OCI-LY1 (cell line): ENCODE measurements at regions not wholly inside any gene's neighbourhood (a gene's known extent, or its start where the extent isn't known, plus 50 kb on each side); places are given as distances from the start of the nearest gene placed in this dataset.

ENCODE experiments used
- H2AFZ ChIP-seq: fragments of 200-600 bp; sonication (generic), shearing (Covaris generic); 2 replicates; pipeline ENCODE4 v1.6.0; 2014; ENCODE audit warnings: antibody characterized with exemption, mild to moderate bottlenecking, low read length
- H3F3A ChIP-seq: fragments of 200-600 bp; sonication (generic), shearing (Covaris generic); 2 replicates; pipeline ENCODE4 v1.6.0; 2014; ENCODE audit warnings: mild to moderate bottlenecking, antibody characterized with exemption, low read length, moderate library complexity; ENCODE audit not compliant: insufficient read depth
- H3K27ac ChIP-seq: fragments of 200-600 bp; sonication (generic); 2 replicates; pipeline ENCODE4 v1.5.1; 2014; ENCODE audit warnings: low read length, mixed run types, mild to moderate bottlenecking, low read depth; ENCODE audit not compliant: poor library complexity, severe bottlenecking
- H3K27me3 ChIP-seq: fragments of 200-600 bp; sonication (generic); 2 replicates; pipeline ENCODE4 v1.6.0; 2014; ENCODE audit warnings: antibody characterized with exemption, mild to moderate bottlenecking, low read length, moderate library complexity; ENCODE audit not compliant: insufficient read depth
- H3K36me3 ChIP-seq: fragments of 200-600 bp; sonication (generic); 2 replicates; pipeline ENCODE4 v1.6.1; 2014; ENCODE audit warnings: mild to moderate bottlenecking, antibody characterized with exemption, low read length, moderate library complexity, mixed read lengths; ENCODE audit not compliant: insufficient read depth
- H3K4me1 ChIP-seq: fragments of 200-600 bp; sonication (generic); 2 replicates; pipeline ENCODE4 v1.5.1; 2014; ENCODE audit warnings: mild to moderate bottlenecking, low read length, moderate library complexity; ENCODE audit not compliant: insufficient read depth, severe bottlenecking
- H3K4me2 ChIP-seq: fragments of 200-600 bp; sonication (generic), shearing (Covaris generic); 2 replicates; pipeline ENCODE4 v1.6.1; 2014; ENCODE audit warnings: low read length
- H3K4me3 ChIP-seq: fragments of 200-600 bp; sonication (generic); 2 replicates; pipeline ENCODE4 v1.5.1; 2014; ENCODE audit warnings: low read length, low read depth, mild to moderate bottlenecking, mixed read lengths; ENCODE audit not compliant: poor library complexity, severe bottlenecking
- H3K79me2 ChIP-seq: fragments of 200-600 bp; shearing (Covaris generic); 2 replicates; pipeline ENCODE4 v1.6.1; 2016; ENCODE audit warnings: mixed run types, low read length, mixed read lengths; ENCODE audit not compliant: insufficient read depth
- H3K9ac ChIP-seq: fragments of 200-600 bp; sonication (generic), shearing (Covaris generic); 2 replicates; pipeline ENCODE4 v1.6.1; 2014; ENCODE audit warnings: mild to moderate bottlenecking, low read length, mixed read lengths
- H3K9me2 ChIP-seq: fragments of 200-600 bp; sonication (generic), shearing (Covaris generic); 2 replicates; pipeline ENCODE4 v1.6.1; 2014; ENCODE audit warnings: low read depth, mild to moderate bottlenecking, low read length, mixed read lengths
- H3K9me3 ChIP-seq: fragments of 200-600 bp; shearing (Covaris generic); 2 replicates; pipeline ENCODE4 v1.6.1; 2014; ENCODE audit warnings: low read length, mixed read lengths
- H4K20me1 ChIP-seq: fragments of 200-600 bp; sonication (generic), shearing (Covaris generic); 2 replicates; pipeline ENCODE4 v1.6.0; 2016; ENCODE audit warnings: mild to moderate bottlenecking, low read length; ENCODE audit not compliant: insufficient read depth
- EZH2 ChIP-seq: fragments of 200-600 bp; sonication (generic), shearing (Covaris generic); IDR thresholded peaks from 2 replicates; pipeline ENCODE4 v1.8.0; 2017; ENCODE audit warnings: borderline replicate concordance, mixed run types, mild to moderate bottlenecking, antibody characterized with exemption, low read length, moderate library complexity, mixed read lengths
- TF ChIP-seq, protein P1 (sequence below): fragments of 200-600 bp; sonication (generic), shearing (Covaris generic); IDR thresholded peaks from 2 replicates; pipeline ENCODE4 v1.5.1; 2017; ENCODE audit warnings: mild to moderate bottlenecking, antibody characterized with exemption, low read length, moderate library complexity, mixed read lengths

DNA sequence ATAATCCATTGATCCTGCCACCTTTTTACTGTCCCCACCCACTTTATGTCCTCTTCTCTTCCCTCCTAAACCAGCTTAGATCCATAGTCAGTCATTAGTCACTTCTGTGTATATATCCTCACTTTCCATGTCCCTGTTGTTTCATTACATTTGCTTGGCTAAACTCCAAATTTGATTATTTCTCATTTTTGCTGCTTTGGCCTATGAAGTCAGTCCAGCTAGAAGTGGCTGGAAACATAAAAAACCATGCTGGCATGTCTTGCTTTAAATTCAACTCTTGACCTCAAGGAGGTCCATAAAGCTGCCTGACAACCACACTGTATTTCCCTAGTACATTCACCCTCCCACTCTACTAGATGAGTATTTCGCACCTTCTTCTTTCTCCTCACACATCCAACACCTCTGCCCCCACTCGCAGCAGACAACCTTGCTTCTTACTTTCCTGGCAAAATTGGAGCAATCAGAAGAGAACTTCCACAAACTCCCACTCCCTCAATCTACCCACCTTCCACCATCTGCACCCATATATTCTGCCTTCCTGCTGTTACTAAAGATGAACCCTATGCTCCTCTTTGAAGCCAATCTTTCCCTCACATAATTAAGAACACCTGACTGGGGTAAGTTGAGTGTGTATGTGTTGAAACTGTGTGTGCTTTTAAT is 72.1 kb downstream of the ZNF648 start:
- Histone ChIP-seq H3K9me3 (no peaks in the 10 kb centered on the region), H2AFZ (no peak overlapping the region)

GRCh38 chr1:181987996-181988395 is 73.5 kb downstream of the ZNF648 start:
- Histone ChIP-seq H3K4me1 (no peaks in the 10 kb centered on the region), H3K27ac (no peak overlapping the region), H3K9ac (no peak overlapping the region), H3K79me2 (no peaks in the 10 kb centered on the region), H3F3A (no peaks in the 10 kb centered on the region), H2AFZ (no peak overlapping the region), H3K9me2 (no peaks in the 10 kb centered on the region), H3K4me3 (no peak overlapping the region), H4K20me1 (no peaks in the 10 kb centered on the region), H3K4me2 (no peak overlapping the region), H3K36me3 (no peaks in the 10 kb centered on the region), H3K27me3 (no peaks in the 10 kb centered on the region), H3K9me3 (no peaks in the 10 kb centered on the region)
- TF ChIP-seq, protein P1, sequence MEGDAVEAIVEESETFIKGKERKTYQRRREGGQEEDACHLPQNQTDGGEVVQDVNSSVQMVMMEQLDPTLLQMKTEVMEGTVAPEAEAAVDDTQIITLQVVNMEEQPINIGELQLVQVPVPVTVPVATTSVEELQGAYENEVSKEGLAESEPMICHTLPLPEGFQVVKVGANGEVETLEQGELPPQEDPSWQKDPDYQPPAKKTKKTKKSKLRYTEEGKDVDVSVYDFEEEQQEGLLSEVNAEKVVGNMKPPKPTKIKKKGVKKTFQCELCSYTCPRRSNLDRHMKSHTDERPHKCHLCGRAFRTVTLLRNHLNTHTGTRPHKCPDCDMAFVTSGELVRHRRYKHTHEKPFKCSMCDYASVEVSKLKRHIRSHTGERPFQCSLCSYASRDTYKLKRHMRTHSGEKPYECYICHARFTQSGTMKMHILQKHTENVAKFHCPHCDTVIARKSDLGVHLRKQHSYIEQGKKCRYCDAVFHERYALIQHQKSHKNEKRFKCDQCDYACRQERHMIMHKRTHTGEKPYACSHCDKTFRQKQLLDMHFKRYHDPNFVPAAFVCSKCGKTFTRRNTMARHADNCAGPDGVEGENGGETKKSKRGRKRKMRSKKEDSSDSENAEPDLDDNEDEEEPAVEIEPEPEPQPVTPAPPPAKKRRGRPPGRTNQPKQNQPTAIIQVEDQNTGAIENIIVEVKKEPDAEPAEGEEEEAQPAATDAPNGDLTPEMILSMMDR = no peak
- no peak for TF ChIP-seq EZH2

More for the DNA sequence above, 72.1 kb downstream of the ZNF648 start:
- no peak overlapping the region for H3K27ac ChIP-seq
- H3F3A ChIP-seq = no peaks in the 10 kb centered on the region
- TF ChIP-seq, protein P1 = no peak
- TF ChIP-seq EZH2 = no peak
- no peak overlapping the region for H3K4me3 ChIP-seq
- H3K4me2 ChIP-seq = no peak overlapping the region
- H4K20me1 ChIP-seq = no peaks in the 10 kb centered on the region
- H3K36me3 ChIP-seq = no peaks in the 10 kb centered on the region
- H3K27me3 ChIP-seq = no peaks in the 10 kb centered on the region
- H3K79me2 ChIP-seq = no peaks in the 10 kb centered on the region
- no peaks in the 10 kb centered on the region for H3K4me1 ChIP-seq
- no peak overlapping the region for H3K9ac ChIP-seq
- H3K9me2 ChIP-seq = no peaks in the 10 kb centered on the region

DNA sequence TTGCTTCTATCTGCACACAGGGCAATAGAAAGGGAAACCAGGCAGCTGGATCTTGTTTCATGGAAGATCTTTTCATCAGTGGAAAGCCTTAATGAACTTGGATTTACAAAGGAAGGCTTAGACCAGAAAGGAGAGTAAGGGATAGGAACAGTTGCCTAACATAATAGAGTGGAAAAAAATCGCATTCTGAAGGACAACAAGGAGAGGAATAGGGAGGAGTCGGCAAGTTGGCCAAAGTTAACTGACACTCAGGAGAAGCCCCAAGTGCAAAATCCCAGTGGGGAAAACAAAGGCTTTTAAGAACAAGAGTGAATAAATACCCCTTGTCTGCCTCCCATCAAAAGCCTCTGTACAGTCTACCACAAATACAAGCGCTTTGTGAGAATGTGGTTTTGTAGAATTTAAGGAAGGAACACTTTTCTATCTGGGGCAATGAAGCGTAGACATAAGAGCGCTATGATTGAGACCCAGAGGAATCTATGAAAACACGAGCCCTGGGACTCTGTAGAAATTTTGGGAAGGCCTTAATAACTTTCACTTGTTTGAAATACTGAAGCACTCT is 74.1 kb downstream of the ZNF648 start:
- Histone ChIP-seq H3K4me3 (no peak overlapping the region), H3K79me2 (no peaks in the 10 kb centered on the region), H2AFZ (no peak overlapping the region), H3F3A (no peaks in the 10 kb centered on the region), H3K9me2 (no peaks in the 10 kb centered on the region), H3K27me3 (no peaks in the 10 kb centered on the region), H3K4me1 (no peaks in the 10 kb centered on the region), H3K9me3 (no peaks in the 10 kb centered on the region), H3K36me3 (no peaks in the 10 kb centered on the region), H3K9ac (no peak overlapping the region), H3K27ac (no peak overlapping the region), H4K20me1 (no peaks in the 10 kb centered on the region), H3K4me2 (no peak overlapping the region)
- TF ChIP-seq EZH2 = no peak
- TF ChIP-seq, protein P1 = no peak
